ENCODE measurements at regions not wholly inside any gene's neighbourhood (a gene's known extent, or its start where the extent isn't known, plus 50 kb on each side); places are given as distances from the start of the nearest gene placed in this dataset.

GRCh38 chr5:75839547-75839946 is 122.3 kb upstream of the POC5 start:
- Histone ChIP-seq H3K4me1 (ENCODE audit: low read depth) (peaks cover 11% of the 10 kb centered on the region), H3K27ac (no peak overlapping the region), H3K9me3 (ENCODE audit: low read depth) (no peaks in the 10 kb centered on the region), H3K36me3 (no peaks in the 10 kb centered on the region), H3K27me3 (no peaks in the 10 kb centered on the region), H3K4me3 (no peak overlapping the region)
- TF ChIP-seq CTCF (IDR thresholded peaks at IDR 0.05; ENCODE audit: low read depth, low read length) = no peak
- no peak for DNase-seq (ENCODE audit: low read depth in 1 of 2, low spot score in 1 of 2)

GRCh38 chr5:75837258-75837841 is 120.1 kb upstream of the POC5 start:
- Histone ChIP-seq H3K4me1 (ENCODE audit: low read depth) (peaks cover under 1% of the 10 kb centered on the region), H3K9me3 (ENCODE audit: low read depth) (no peaks in the 10 kb centered on the region), H3K4me3 (no peak overlapping the region), H3K27me3 (no peaks in the 10 kb centered on the region), H3K36me3 (no peaks in the 10 kb centered on the region), H3K27ac (no peak overlapping the region)
- TF ChIP-seq CTCF (IDR thresholded peaks at IDR 0.05; ENCODE audit: low read depth, low read length) = no peak
- DNase-seq (ENCODE audit: low read depth in 1 of 2, low spot score in 1 of 2) = no peak

- DNase-seq (ENCODE audit: low read depth in 1 of 2, low spot score in 1 of 2) = no peak
- no peaks in the 10 kb centered on the region for H3K4me1 ChIP-seq (ENCODE audit: low read depth)
- H3K4me3 ChIP-seq = no peak overlapping the region
- no peak overlapping the region for H3K27ac ChIP-seq
- H3K27me3 ChIP-seq = peaks cover 4% of the 10 kb centered on the region
- TF ChIP-seq CTCF (IDR thresholded peaks at IDR 0.05; ENCODE audit: low read depth, low read length) = no peak
- no peaks in the 10 kb centered on the region for H3K9me3 ChIP-seq (ENCODE audit: low read depth)
- H3K36me3 ChIP-seq = no peaks in the 10 kb centered on the region
These were observed 114.3 kb upstream of the POC5 start for GRCh38 chr5:75831561-75831960.

GRCh38 chr5:75828029-75828428 is 110.8 kb upstream of the POC5 start:
- H3K4me3 ChIP-seq = no peak overlapping the region
- H3K9me3 ChIP-seq (ENCODE audit: low read depth) = no peaks in the 10 kb centered on the region
- H3K27ac ChIP-seq = no peak overlapping the region
- no peaks in the 10 kb centered on the region for H3K4me1 ChIP-seq (ENCODE audit: low read depth)
- H3K27me3 ChIP-seq = peaks cover 4% of the 10 kb centered on the region
- TF ChIP-seq CTCF (IDR thresholded peaks at IDR 0.05; ENCODE audit: low read depth, low read length) = no peak
- H3K36me3 ChIP-seq = no peaks in the 10 kb centered on the region
- no peak for DNase-seq (ENCODE audit: low read depth in 1 of 2, low spot score in 1 of 2)

GRCh38 chr5:75824323-75824722 is 107.1 kb upstream of the POC5 start:
- Histone ChIP-seq H3K27ac (no peak overlapping the region), H3K4me1 (ENCODE audit: low read depth) (no peaks in the 10 kb centered on the region), H3K27me3 (peaks cover 4% of the 10 kb centered on the region), H3K36me3 (no peaks in the 10 kb centered on the region), H3K4me3 (no peak overlapping the region), H3K9me3 (ENCODE audit: low read depth) (no peaks in the 10 kb centered on the region)
- DNase-seq (ENCODE audit: low read depth in 1 of 2, low spot score in 1 of 2) = no peak
- no peak for TF ChIP-seq CTCF (IDR thresholded peaks at IDR 0.05; ENCODE audit: low read depth, low read length)

- H3K36me3 ChIP-seq = no peaks in the 10 kb centered on the region
- peaks cover 4% of the 10 kb centered on the region for H3K27me3 ChIP-seq
- DNase-seq (ENCODE audit: low read depth in 1 of 2, low spot score in 1 of 2) = no peak
- no peaks in the 10 kb centered on the region for H3K4me1 ChIP-seq (ENCODE audit: low read depth)
- no peak overlapping the region for H3K27ac ChIP-seq
- no peak overlapping the region for H3K4me3 ChIP-seq
- H3K9me3 ChIP-seq (ENCODE audit: low read depth) = no peaks in the 10 kb centered on the region
- no peak for TF ChIP-seq CTCF (IDR thresholded peaks at IDR 0.05; ENCODE audit: low read depth, low read length)
These were observed 106.6 kb upstream of the POC5 start for GRCh38 chr5:75823811-75824210.

Measured in cardiac muscle cell (in vitro differentiated cells and primary cell).